Uterus (tissue), 2 donors: ENCODE measurements at regions not wholly inside any gene's neighbourhood (a gene's known extent, or its start where the extent isn't known, plus 50 kb on each side); places are given as distances from the start of the nearest gene placed in this dataset.

Experiments used
- POLR2A ChIP-seq, 2 donors: fragments of 450-650 bp; IDR thresholded peaks; one replicate each; pipeline ENCODE4 v1.6.1; 2016; ENCODE audit warnings: antibody characterized with exemption in 2 of 2, mild to moderate bottlenecking in 1 of 2, moderate library complexity in 1 of 2
- TF ChIP-seq, protein P1 (sequence below), 4 experiments: fragments of 200-600 bp in 2 of 4; fragments of 450-650 bp in 2 of 4; sonication (generic) in 2 of 4; IDR thresholded peaks; one replicate each; pipeline ENCODE4 v1.5.1; 2016 to 2019; ENCODE audit warnings: antibody characterized with exemption in 4 of 4, mild to moderate bottlenecking in 2 of 4, moderate library complexity in 1 of 4

GRCh38 chr9:95754533-95755420 is 120.7 kb upstream of the ERCC6L2 start:
- TF ChIP-seq, protein P1, sequence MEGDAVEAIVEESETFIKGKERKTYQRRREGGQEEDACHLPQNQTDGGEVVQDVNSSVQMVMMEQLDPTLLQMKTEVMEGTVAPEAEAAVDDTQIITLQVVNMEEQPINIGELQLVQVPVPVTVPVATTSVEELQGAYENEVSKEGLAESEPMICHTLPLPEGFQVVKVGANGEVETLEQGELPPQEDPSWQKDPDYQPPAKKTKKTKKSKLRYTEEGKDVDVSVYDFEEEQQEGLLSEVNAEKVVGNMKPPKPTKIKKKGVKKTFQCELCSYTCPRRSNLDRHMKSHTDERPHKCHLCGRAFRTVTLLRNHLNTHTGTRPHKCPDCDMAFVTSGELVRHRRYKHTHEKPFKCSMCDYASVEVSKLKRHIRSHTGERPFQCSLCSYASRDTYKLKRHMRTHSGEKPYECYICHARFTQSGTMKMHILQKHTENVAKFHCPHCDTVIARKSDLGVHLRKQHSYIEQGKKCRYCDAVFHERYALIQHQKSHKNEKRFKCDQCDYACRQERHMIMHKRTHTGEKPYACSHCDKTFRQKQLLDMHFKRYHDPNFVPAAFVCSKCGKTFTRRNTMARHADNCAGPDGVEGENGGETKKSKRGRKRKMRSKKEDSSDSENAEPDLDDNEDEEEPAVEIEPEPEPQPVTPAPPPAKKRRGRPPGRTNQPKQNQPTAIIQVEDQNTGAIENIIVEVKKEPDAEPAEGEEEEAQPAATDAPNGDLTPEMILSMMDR (IDR thresholded peaks at IDR 0.05): no peak
- no peak for TF ChIP-seq POLR2A (IDR thresholded peaks at IDR 0.05)
